Effector memory CD8-positive, alpha-beta T cell (primary cell): ENCODE measurements at regions not wholly inside any gene's neighbourhood (a gene's known extent, or its start where the extent isn't known, plus 50 kb on each side); places are given as distances from the start of the nearest gene placed in this dataset.

Source experiments
- ATAC-seq: fragments of 150-1000 bp; cut with Tn5 transposase; replicated peaks from 2 replicates; pipeline ENCODE4 v1.10.0; 2021; ENCODE audit warnings: mild to moderate bottlenecking, moderate library complexity
- DNase-seq, 3 experiments: peaks; one replicate each; pipeline ENCODE4 v3.0.0; 2021
- H3K27ac Mint-ChIP-seq, 2 donors: one replicate each; pipeline ENCODE4 v1.8.0; 2022; ENCODE audit warnings: mild to moderate bottlenecking in 2 of 2, mixed read lengths in 2 of 2, moderate library complexity in 2 of 2
- H3K27me3 Mint-ChIP-seq, 2 donors: one replicate each; pipeline ENCODE4 v1.8.0; 2022; ENCODE audit warnings: mixed read lengths in 2 of 2
- H3K36me3 Mint-ChIP-seq: one replicate; pipeline ENCODE4 v1.8.0; 2022; ENCODE audit warnings: mild to moderate bottlenecking, moderate library complexity, mixed read lengths; ENCODE audit not compliant: insufficient read depth
- H3K4me1 Mint-ChIP-seq, 2 donors: one replicate each; pipeline ENCODE4 v1.8.0; 2022; ENCODE audit warnings: low read depth in 2 of 2, mixed read lengths in 2 of 2
- H3K4me3 Mint-ChIP-seq, 2 donors: one replicate each; pipeline ENCODE4 v1.8.0; 2022; ENCODE audit warnings: mild to moderate bottlenecking in 2 of 2, mixed read lengths in 2 of 2, moderate library complexity in 2 of 2
- H3K9me3 Mint-ChIP-seq, 2 donors: one replicate each; pipeline ENCODE4 v1.8.0; 2022; ENCODE audit warnings: mixed read lengths in 2 of 2

DNA sequence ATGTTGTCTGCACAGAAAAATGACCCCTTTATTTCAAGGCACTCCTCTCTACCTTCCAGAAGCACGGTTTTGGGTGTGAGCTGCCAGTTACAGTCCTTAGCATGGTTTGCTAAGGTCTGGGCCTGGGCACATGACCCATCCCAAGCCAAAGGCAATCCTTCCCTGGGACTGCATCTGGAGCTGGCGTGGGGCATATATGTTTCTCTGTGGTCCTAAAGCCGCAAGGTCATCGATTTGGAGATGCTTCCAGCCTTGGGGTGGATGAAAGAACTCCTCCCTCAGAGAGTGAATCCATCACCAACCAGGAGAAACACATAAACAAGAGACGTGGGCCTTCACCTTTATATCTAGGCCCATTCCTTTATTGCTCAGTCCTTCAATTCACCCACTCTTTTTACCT lies 50.1 kb upstream of the IGFBP3 start:
- Mint-ChIP-seq H3K4me1 (peaks cover 0 to 2% of the 10 kb centered on the region in 2 donors), H3K27me3 (peaks cover 0 to 27% of the 10 kb centered on the region in 2 donors), H3K27ac (no peak overlapping the region), H3K4me3 (no peak overlapping the region), H3K36me3 (peaks cover 3% of the 10 kb centered on the region), H3K9me3 (peaks cover 4 to 6% of the 10 kb centered on the region in 2 donors)
- ATAC-seq (no peak), DNase-seq (no peak)
